ENCODE measurements at regions not wholly inside any gene's neighbourhood (a gene's known extent, or its start where the extent isn't known, plus 50 kb on each side); places are given as distances from the start of the nearest gene placed in this dataset.

DNA sequence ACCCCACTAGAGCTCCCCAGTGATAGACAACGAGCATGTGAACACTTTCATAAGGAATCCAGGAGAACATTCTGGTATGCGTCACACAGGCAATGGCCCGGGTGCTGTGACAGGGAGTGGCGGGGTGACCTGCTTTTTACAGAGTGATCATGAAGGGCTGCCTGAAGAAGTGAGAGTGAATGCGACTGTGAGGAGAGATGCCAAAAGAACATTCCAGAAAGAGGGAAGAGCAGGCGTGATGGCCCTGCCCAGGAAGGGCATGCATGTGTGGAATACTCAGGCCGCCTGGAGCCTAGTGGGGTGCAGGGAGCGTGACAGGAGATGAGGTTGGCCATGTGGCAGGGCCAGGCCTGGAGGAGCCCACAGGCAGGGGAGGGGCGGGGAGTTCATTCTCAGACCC is 53.8 kb downstream of the FZD10 start:
- DNase-seq (ENCODE audit: low read depth in 3 of 3), result no peak

DNA sequence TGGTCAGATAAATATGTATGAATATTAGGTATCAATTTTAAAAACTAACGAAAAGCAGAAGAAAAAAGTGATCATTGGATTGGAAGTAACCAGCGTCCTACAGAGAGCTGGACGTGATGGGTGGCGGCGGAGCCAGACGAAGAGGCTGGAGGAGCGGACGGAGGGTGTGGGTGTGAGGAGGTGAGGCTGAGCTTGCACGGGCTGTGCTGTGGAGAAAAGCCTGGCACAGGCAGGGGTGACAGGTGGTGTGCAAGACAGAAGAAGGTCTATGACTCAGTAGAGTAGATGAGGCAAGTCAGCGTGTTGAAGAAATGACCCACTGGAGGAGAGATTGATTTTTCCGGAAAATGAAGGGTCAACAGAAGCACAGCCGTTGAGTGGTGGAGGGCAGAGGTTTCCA is 56.4 kb downstream of the FZD10 start:
- DNase-seq (ENCODE audit: low read depth in 3 of 3), result no peak

DNA sequence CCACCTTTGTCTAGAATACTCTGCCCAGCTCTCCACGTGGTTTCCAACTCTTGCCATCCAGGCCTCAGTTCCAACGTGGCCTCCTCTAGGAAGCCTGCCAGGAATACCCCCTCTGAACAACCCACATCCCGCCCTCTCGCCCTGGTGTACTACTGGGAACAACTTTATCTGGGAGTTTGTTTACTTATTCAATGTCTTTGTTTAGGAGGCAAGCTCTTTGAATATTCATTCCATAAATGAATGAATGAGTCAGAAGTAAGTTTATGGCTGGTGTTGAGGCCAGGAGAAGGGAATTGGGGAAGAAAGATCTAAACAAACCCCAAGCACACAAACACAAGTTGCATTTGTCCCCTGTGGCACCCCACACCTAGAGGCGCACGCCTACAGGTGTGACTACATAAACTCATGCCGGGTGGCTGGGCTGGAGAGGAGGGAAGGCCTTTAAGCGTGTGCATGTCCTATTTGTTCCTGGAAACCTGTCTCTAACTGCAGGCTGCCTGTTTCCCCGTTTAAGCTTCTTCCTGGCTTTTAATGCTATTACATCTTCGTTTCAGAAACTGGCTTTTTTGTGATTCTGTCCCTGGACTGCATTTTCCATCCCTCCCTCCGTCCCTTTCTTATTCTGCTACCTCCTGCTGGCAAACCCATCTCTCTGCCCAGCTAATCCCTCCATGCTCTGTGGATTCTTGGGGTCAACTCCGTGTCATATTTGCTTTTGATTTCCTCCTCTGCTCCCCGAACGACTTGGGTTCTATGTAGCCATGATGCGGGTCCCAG is 57.9 kb downstream of the FZD10 start:
- no peak for DNase-seq (ENCODE audit: low read depth in 3 of 3)

DNA sequence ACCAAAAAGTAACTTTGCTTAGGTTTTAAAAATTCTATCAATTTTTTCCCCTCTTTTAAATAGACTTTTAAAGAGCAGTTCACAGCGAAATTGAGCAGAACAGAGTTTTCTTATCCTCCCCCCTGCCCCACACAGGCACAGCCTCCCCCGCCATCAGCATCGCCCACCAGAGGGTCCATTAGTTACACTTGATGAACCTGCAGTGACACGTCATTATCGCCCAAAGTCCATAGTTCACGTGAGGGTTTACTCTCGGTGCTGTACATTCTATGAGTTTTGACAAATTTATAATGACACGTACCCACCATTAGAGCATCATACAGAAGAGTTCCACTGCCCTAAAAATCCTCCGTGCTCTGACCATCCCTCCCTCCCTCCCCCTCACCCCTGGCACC is 58.4 kb downstream of the FZD10 start:
- no peak for DNase-seq (ENCODE audit: low read depth in 3 of 3)

DNA sequence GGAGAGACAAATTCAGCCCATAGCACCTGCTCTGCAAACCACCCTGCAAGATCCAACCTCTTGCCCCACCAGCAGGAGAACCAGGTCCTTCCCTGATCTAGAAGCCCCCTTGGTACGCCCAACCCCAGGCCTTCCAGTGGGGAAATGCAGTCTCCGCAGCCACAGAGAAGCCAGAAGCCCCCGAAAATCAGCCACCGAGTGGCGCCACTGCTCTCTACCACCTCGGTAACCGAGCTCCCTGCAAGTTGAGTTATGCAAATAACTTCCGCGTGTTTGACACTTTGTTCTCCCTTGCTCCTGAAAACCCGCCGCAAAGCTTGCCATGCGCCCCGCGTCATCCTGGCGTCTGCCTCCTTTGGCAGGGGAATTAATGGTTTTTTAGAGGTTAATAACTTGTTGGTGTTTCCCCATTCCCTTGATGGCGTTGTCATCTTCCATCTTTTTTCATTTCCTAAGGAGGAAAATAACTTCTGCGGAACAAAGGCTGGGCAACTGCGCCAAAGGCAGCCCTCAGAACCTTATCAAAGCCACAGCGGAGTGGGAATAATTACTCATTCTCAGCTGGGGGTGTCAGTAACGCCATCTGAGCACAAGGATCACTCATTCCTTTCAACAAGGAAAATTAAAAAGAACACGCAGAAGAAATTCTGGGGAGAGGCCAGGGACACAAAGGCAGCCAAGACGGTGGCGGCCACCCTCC is 60.4 kb downstream of the FZD10 start:
- DNase-seq (ENCODE audit: low read depth in 3 of 3), result no peak

DNA sequence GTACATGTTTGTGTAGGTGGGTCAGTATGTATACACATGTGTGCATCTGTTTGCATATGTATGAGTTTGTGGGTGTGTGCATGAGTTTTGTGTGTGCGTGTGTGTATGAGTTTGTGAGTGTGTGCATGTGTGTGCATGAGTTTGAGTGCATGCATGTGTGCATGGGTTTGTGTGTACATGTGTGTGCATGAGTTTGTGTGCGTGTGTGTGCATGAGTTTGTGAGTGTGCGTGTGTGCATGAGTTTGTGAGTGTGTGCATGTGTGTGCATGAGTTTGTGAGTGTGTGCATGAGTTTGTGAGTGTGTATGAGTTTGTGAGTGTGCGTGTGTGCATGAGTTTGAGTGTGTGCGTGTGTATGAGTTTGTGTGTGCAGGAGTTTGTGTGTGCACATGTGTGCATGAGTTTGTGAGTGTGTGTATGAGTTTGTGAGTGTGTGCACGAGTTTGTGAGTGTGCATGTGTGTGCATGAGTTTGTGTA is 61.5 kb downstream of the FZD10 start:
- no peak for DNase-seq (ENCODE audit: low read depth in 3 of 3)

DNA sequence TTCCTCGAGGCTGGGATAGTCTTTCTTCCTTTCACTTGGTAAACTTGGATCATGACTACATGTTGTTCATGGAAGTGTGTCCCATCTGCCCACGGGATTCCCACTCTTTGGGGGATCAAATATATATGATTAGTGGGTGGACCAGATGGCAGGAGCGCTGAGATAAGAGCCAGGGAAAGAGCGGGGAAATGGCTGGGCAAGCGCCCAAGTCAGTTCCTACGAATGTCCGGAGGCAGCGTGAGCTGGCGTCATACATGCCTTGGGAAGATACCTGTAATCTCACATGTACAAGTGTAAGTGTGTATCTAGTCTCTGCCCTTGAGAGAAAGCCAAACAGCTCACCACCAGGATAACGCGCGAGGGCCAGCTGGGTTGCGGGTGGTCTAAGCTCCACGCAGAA is 62.3 kb downstream of the FZD10 start:
- DNase-seq (ENCODE audit: low read depth in 3 of 3), result no peak

DNA sequence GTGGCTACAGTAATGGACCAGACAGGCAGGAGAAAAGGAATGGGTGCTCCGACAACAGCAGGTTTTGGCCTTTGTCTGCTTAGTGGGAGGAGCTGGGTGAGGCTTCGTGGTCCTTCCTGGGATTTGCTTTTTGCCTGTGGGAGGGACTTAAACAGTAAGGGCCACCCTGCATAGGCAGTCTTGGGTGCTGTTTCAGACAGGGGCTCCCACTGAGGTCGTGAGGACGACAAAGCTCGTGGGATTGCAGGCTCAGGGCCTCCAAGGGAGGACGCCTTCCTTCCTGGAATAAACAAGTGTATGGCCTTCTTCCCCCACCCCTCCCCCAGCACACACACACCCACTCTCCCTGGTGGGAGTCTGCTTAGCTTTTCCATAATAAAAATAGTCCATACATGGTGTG is 63.1 kb downstream of the FZD10 start:
- DNase-seq (ENCODE audit: low read depth in 3 of 3), result no peak

DNA sequence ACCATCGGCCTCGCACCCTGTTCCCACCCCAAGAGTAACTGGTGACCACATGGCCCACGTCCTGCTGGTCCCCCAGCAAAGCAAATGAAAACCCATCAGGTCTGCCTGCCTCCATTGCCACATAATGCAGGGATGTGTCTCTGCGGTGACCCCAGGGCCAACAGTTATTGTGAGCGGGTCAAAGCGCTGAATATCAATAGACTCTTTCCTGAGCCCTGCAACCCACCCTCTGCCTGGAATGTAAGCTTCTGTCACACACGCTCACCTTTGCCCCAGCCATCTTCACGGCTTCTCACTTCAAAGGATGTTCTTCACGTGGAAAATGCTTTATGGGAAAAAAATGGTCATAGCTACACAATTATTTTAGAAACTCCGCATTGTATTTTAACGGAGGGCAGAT is 63.9 kb downstream of the FZD10 start:
- DNase-seq (ENCODE audit: low read depth in 3 of 3), result no peak

DNA sequence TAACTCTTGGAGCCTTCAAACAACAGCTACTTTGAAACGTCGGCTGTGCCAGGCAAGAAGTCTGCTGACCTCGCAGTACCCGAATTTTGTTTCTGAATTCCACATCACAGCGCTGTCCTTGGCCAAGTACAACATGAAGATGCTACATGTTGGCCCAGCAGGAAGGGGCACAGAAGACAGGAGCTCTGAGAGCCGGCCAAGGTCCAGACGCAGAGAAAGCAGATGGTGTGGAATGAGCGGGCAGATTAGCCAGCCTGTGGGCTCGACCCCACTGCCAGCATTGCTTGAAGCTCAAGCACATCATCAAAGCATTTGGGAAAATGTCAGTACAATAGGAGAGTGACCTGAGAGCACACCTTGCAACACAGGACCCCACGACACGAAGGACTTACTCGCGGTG is 64.5 kb downstream of the FZD10 start:
- DNase-seq (ENCODE audit: low read depth in 3 of 3), result no peak

DNA sequence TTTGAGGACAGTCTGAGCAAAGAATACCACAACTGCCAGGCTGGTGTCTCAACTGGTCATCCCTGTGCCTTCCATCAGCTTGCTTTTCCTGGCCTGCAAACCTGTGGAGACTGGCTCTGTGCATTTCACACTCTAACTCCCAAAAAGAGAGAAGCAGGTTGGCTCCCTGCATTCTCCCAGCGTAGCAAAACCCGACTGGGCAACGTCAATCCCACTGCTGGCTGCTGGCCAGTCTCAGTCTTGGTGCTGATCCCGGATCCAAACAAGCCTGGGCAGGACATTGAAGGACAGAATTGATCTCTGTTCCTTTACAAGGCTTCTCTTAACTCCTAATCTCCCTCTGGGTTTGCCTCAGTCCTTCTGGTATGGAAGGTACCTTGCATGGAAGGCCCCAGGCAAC is 65.4 kb downstream of the FZD10 start:
- no peak for DNase-seq (ENCODE audit: low read depth in 3 of 3)

DNA sequence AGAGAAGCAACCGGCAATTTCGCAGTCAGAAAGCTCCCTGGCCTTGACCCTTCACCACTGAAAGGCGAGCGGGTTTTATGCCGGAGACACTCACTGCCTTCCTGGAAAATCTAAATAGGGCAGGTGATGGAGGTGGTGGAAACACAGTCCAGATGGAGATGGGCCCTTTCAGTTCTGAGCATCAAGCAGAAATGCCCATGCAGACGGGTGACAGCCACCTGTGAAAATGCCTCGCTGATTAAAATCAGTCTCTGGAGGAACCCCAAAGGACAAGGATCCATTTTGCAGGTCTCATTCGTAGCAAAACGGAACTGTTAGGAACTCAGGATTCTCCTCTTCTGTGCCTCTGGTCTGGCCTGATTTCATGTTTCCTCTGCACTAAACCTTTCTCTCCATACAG is 74.2 kb downstream of the FZD10 start:
- DNase-seq (ENCODE audit: low read depth in 3 of 3), result no peak

DNA sequence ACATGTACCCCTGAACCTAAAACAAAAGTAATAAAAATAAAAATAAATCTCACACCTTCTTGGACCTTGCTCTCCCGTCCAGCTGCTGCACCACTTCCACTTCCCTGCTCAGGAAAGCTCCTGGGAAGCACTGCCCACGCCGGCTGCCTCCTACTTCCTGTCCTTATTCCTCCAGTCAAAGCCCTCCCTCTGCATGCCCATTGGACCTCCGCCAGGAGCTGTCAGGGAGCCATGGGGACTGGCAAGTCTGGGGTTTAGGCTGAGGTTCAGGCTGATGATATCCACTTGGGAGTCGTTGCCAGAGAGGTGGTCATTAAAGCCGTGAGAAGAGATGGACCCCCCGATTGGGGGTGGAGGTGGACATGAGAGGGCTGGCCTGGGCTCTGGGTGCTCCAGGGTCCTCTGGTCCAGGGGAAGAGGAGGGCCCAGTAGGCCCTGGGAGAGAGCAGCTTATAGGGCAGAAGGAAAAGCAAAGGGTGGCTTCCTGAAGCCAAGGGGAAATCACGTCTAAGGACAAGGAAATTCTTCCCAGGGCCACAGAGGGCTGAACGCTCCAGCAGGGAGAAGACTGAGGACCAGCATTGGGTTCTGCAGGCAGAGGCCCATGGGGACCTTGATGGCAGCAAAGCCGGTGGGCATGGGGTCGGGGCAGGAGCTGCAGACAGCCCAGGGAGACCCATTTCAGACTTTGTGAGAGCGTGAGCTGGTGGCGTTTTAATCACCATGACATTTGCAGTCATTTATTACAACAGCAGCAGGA is 78.7 kb downstream of the FZD10 start:
- no peak for DNase-seq (ENCODE audit: low read depth in 3 of 3)

DNA sequence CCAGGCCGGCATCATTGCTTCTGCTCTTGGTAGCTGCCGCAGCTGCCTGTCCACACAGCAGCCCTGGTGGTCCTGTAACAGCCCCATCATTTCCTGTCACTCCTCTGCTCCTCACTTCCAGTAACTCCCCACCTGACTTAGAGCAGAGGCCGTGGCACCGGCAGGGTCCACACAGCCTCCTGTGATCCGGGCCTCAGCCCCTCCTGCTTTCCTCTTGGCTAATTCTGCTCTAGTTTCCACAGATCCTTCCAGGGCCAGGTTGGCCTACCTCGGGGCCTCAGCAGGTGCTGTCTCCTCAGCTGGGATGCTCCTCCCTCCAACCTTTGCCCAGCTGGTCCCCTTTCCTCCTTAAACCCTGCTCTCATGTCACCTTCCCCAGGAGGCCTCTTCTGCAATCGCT is 80.2 kb downstream of the FZD10 start:
- no peak for DNase-seq (ENCODE audit: low read depth in 3 of 3)

DNA sequence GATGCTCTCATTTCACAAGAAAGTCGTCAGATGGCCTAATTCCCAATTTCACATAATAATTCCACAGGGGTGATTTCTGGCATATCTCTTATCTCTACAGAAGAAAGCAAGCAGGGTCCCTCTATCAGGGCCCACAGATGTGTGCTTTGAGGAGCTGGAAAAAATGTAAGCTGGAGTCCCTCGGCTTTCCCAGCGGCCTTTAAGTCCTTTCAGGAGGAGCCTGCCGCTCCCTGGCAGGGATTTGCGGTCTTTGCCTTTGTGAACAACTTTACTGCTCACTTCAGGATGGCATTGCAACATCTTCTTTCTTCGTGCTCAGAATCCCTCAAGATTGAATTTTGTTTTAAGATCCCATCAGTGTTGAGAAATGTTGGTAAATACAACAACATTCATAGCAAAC is 83.0 kb downstream of the FZD10 start:
- no peak for DNase-seq (ENCODE audit: low read depth in 3 of 3)

DNA sequence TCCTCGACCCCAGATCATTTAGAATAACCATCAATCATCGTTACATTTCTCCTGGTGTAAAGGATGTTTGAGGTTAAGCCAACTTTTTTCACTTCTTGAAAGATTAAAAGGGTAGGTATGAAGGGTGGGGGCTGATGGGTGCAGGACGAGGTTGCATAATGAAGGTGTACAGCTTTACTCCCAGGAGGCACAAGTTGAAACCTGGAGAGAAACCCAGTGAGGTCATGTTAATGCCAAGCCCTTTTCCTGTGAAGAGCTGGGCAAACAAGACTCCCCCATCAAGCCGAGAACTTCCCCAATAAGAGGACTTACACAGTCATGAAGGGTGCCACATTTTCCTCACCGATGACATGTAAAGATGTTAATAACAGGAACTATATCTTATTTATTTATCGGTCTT is 84.3 kb downstream of the FZD10 start:
- no peak for DNase-seq (ENCODE audit: low read depth in 3 of 3)

DNA sequence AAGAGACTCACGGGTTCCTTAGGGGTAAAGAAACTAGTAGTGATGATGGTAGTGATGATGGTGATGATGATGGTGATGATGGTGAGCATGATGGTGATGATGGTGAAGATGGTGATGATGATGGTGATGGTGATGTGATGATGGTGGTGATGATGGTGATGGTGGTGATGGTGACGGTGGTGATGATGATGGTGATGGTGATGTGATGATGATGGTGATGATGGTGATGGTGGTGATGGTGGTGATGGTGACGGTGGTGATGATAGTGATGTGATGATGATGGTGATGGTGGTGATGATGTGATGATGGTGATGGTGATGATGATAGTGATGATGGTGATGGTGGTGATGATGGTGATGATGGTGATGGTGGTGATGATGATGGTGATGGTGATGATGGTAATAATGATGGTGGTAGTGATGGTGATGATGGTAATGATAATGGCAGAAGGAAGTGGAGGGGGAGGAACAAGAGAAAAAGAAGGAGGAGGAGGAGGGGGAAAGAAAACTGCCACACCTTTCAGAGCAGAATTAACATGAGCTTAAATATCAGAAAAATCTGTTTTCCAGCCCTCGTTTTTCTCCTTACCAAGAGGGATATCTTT is 85.5 kb downstream of the FZD10 start:
- DNase-seq (ENCODE audit: low read depth in 3 of 3), result no peak

DNA sequence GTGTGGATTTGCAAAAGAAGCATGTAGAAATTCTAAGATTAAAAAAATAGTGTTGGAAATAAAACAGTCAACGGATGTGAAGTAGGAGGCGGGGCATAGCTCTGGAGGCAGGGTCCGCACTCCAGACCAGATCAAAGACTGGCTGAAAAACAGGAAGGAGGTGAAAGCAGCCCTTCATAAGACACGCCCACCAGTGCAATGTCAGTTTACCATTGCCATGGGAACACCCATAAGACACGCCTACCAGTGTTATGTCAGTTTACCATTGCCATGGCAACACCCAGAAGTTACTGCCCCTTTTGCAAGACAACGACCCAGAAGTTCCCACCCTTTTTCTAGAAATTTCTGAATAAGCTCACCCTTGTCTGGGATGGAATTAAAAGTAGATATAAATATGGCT is 87.1 kb downstream of the FZD10 start:
- DNase-seq (ENCODE audit: low read depth in 3 of 3), result no peak

DNA sequence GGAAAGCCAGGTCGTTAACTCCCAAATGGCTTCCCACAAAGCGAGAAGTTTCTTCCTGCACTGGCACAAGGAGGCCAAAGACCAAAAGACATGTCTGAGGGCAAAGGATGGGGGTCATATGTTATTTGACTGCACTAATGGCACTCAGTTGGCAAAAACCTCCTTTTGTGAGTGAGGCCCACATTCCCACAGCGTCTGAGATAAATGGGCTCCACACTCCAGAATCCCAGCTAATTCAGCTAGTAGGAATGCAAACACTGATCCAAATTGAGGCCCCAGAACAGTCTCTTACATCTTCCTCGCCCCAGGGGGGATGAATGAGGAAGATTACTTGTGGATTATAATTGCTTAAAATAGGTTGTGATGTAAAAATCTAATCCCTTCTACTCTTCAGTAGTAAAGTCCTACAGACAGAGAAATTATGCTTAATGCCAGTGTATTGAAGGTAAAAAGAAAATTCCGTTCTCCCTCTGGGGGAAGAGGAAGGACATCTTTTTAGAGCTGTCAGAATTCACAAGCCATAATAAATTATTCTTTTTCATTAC is 86.4 kb upstream of the PIWIL1 start:
- DNase-seq (ENCODE audit: low read depth in 3 of 3), result no peak

DNA sequence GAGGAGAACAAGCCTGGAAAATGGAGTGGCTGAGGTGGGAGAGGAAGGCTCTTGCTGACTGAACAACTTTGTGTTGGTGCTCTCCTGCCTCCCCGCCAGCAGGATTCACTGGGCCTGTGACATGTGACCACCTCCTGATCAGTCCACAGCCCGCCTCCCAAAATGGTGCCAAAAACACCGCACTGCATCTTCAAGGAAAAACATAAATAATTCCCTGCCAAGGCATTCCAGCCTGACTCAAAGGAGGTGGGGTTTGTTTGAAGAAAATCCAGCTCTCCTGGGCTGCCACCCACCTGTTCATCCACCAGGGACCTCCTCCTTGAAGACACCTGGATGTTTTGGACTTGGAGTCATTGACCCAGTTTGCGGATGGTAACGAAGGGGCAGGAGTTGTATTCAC is 83.8 kb upstream of the PIWIL1 start:
- DNase-seq (ENCODE audit: low read depth in 3 of 3), result no peak

DNA sequence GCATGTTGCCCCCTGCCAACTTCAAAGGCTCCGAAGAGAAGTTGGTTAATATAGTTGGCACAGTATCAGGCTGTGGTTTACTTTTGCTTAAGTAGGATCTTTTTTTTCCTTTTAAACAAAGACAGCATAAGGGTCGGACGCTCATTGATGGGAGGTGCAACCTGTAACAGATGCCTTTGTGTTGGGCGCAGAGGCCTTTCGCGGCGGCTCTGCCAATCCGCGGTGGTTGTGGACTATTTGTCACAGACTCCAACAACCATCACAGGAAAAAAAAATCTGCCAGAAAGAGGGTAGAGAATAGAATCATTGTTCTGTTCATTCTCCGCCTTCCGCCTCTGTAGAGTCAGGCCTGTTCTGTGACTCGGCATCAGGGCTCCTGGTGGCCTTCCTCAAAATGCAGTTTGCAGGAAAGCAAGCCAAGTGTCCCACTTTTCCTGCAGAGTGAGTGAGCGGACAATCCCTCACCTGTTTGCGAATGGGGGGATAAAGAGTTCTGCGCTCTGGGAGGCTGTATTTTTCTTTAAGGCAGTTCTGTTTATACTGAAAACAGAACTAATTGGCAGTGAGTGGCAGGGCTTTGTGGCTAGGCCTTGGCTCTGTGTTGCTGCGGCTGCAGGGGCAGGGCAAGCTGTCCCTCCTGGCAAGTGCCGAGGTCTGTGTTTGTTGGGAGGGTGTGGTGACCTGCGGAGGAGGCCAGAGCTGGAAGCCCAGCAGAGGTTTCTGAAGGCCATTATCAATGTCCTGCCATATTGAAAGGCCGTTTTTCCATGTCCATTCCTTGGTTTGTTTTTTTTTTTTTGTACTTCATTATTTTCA is 83.0 kb upstream of the PIWIL1 start:
- no peak for DNase-seq (ENCODE audit: low read depth in 3 of 3)
